BJ (cell line): ENCODE measurements at regions not wholly inside any gene's neighbourhood (a gene's known extent, or its start where the extent isn't known, plus 50 kb on each side); places are given as distances from the start of the nearest gene placed in this dataset.

Experiments used
- CTCF ChIA-PET: fragments of 350-600 bp; formaldehyde crosslinking; extraction: SDS; loops from one replicate; lab custom pipeline; 2021; ENCODE audit warnings: antibody characterized with exemption, inconsistent platforms; lab: Yijun Ruan, JAX
- POLR2A ChIA-PET: fragments of 300-600 bp; sonication (Branson Sonifier 250); formaldehyde crosslinking; extraction: SDS; loops from one replicate; lab custom pipeline; 2021; ENCODE audit warnings: antibody characterized with exemption; lab: Charles Lee
- DNase-seq: peaks from one replicate; pipeline ENCODE4 v3.0.0-alpha.2; 2011; ENCODE audit warnings: low read depth
- H3K27me3 ChIP-seq: 2 replicates; pipeline ENCODE4 v1.6.0; 2011; ENCODE audit warnings: low read length; ENCODE audit not compliant: control insufficient read depth, insufficient read depth
- H3K36me3 ChIP-seq: 2 replicates; pipeline ENCODE4 v1.5.1; 2011; ENCODE audit warnings: low read length; ENCODE audit not compliant: control insufficient read depth, insufficient read depth
- H3K4me3 ChIP-seq: 2 replicates; pipeline ENCODE4 v1.5.1; 2011; ENCODE audit warnings: low read depth, mild to moderate bottlenecking, control low read depth, low read length
- TF ChIP-seq, protein P1 (sequence below): IDR thresholded peaks from 2 replicates; pipeline ENCODE4 v1.5.1; 2011; ENCODE audit warnings: low read depth, mild to moderate bottlenecking, control low read depth, inconsistent platforms, low read length, moderate library complexity; ENCODE audit not compliant: insufficient read depth

GRCh38 chr12:114863911-114864310 is 179.9 kb upstream of the TBX3 start:
- CTCF ChIA-PET, result interaction anchor here (1.3 to 1.8 kb wide), 2 partner anchors 9 to 17 kb away, joined by 3 read pairs; no protein-coding TSS in a partner anchor

GRCh38 chr12:114860969-114861368 is 177.0 kb upstream of the TBX3 start:
- TF ChIP-seq, protein P1, sequence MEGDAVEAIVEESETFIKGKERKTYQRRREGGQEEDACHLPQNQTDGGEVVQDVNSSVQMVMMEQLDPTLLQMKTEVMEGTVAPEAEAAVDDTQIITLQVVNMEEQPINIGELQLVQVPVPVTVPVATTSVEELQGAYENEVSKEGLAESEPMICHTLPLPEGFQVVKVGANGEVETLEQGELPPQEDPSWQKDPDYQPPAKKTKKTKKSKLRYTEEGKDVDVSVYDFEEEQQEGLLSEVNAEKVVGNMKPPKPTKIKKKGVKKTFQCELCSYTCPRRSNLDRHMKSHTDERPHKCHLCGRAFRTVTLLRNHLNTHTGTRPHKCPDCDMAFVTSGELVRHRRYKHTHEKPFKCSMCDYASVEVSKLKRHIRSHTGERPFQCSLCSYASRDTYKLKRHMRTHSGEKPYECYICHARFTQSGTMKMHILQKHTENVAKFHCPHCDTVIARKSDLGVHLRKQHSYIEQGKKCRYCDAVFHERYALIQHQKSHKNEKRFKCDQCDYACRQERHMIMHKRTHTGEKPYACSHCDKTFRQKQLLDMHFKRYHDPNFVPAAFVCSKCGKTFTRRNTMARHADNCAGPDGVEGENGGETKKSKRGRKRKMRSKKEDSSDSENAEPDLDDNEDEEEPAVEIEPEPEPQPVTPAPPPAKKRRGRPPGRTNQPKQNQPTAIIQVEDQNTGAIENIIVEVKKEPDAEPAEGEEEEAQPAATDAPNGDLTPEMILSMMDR, result no peak
- POLR2A ChIA-PET, result no interaction called here
- CTCF ChIA-PET, result no interaction called here
- no peak for DNase-seq
- no peaks in the 10 kb centered on the region for H3K27me3 ChIP-seq
- H3K36me3 ChIP-seq, result no peaks in the 10 kb centered on the region
- H3K4me3 ChIP-seq, result no peak overlapping the region

More at GRCh38 chr12:114863911-114864310, 179.9 kb upstream of the TBX3 start:
- Histone ChIP-seq H3K36me3 (no peaks in the 10 kb centered on the region), H3K4me3 (no peak overlapping the region), H3K27me3 (no peaks in the 10 kb centered on the region)
- POLR2A ChIA-PET, result no interaction called here
- DNase-seq, result no peak
- TF ChIP-seq, protein P1, result no peak

DNA sequence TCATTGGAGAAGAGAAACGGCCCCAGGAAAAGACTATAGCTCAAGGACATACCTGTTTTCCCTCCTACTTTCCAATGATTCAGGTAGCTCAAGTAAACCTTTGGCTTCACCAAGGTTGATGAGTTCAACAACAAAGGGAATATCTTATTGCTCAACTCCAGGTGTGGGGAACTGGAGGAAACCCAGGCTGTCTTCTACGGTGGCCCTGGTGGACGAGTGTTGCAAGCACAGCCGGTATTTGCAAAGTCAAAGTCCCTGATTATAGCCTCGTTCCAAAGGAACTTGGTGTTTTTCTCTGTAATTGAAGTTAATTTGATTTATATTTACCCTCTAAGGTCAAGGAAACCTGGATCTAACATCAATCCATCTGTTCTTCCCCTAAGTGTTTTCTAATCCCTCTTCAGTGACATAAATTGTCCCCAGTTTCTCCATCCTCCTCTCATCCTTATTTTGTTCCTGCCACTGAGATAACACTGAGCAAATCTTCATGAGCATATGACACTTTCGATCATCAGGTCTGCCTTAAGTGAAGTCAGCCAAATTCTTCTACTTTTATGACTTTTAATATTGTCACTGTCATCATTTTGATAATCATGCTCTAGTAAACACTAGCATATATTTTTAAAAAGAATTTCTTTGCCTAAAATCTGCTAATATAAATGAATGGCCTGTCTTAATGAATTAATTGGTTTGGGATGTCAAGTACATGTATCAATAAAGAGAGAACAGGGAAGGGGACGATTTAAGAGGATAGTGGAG is 174.6 kb upstream of the TBX3 start:
- ChIA-PET POLR2A (no interaction called here), CTCF (no interaction called here)
- no peaks in the 10 kb centered on the region for H3K36me3 ChIP-seq
- H3K27me3 ChIP-seq, result no peaks in the 10 kb centered on the region
- TF ChIP-seq, protein P1, result peak; percentile 19; the same call in 1 of the 2 replicates
- H3K4me3 ChIP-seq, result no peak overlapping the region
- DNase-seq, result no peak

DNA sequence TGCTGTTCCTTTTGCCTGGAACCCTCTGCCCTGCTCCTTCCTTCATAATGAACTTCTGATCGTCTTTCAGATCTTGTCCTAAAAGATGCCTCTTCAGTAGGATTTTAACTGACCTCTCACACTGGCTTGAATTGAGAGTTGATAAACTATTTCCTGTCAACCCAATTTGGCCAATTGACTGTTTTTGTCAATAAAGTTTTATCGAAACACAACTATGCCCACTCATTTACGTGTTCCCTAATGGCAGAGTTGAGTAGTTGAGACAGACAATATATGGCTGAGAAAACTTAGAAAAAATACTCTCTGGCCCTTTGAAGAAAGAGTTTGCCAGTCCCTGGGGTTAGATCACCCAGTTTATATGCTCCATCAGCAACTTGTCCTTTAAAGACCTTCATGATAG is 171.7 kb upstream of the TBX3 start:
- POLR2A ChIA-PET, result no interaction called here
- TF ChIP-seq, protein P1, result no peak
- CTCF ChIA-PET, result interaction anchor here (1.5 to 1.7 kb wide), 3 partner anchors 8 to 21 kb away, joined by 3 read pairs; no protein-coding TSS in a partner anchor
- Histone ChIP-seq H3K36me3 (no peaks in the 10 kb centered on the region), H3K27me3 (no peaks in the 10 kb centered on the region), H3K4me3 (no peak overlapping the region)
- DNase-seq, result no peak

GRCh38 chr12:114852976-114853529 is 169.1 kb upstream of the TBX3 start:
- no peaks in the 10 kb centered on the region for H3K36me3 ChIP-seq
- ChIA-PET CTCF (no interaction called here), POLR2A (interaction anchor here (0.6 kb wide), 1 partner anchor 169 kb away, joined by 7 read pairs; the partner anchor contains the start of gene TBX3)

More at GRCh38 chr12:114852976-114853529, 169.1 kb upstream of the TBX3 start:
- Histone ChIP-seq H3K4me3 (no peak overlapping the region), H3K27me3 (no peaks in the 10 kb centered on the region; the same call in 1 of the 2 replicates)
- no peak for DNase-seq
- TF ChIP-seq, protein P1, result no peak
